Endothelial cell of umbilical vein (primary cell): ENCODE measurements at regions not wholly inside any gene's neighbourhood (a gene's known extent, or its start where the extent isn't known, plus 50 kb on each side); places are given as distances from the start of the nearest gene placed in this dataset.

Source experiments
- BruUV-seq: library from RNA; stranded (reverse); fragments of 400-500 nt; replicated peaks from 2 replicates; lab custom pipeline; 2021; lab: Mats Ljungman, UMichigan
- CTCF ChIA-PET: fragments of 300-600, 350-600 bp; sonication (Branson Sonifier 250); formaldehyde crosslinking; loops from one replicate; lab custom pipeline; 2021; ENCODE audit warnings: antibody characterized with exemption, inconsistent platforms; lab: Charles Lee
- POLR2A ChIA-PET: fragments of 300-600, 350-600 bp; sonication (Branson Sonifier 250); formaldehyde crosslinking; loops from one replicate; lab custom pipeline; 2021; ENCODE audit warnings: antibody characterized with exemption, inconsistent platforms; lab: Charles Lee
- DNase-seq: peaks from one replicate; pipeline ENCODE4 v3.0.0-alpha.2; 2011; ENCODE audit warnings: low read depth, low spot score
- FAIRE-seq: peaks from 2 replicates; lab custom pipeline; 2011; peaks lifted over from hg19 to GRCh38; lab: Jason Lieb, UNC
- H2AFZ ChIP-seq: 2 replicates; pipeline ENCODE4 v1.6.0; 2012; ENCODE audit warnings: low read depth, low read length, control low read depth, inconsistent platforms
- H3K27ac ChIP-seq: 2 replicates; pipeline ENCODE4 v1.5.1; 2011; ENCODE audit warnings: low read depth, mild to moderate bottlenecking, control low read depth, low read length, moderate library complexity; ENCODE audit not compliant: insufficient read depth
- H3K27me3 ChIP-seq, 2 experiments: 2 replicates each; pipeline versions ENCODE4 v1.6.0 to v1.6.1; 2011; ENCODE audit warnings: low read length in 2 of 2, mixed read lengths in 1 of 2; ENCODE audit not compliant: control insufficient read depth in 2 of 2, insufficient read depth in 2 of 2
- H3K36me3 ChIP-seq, 2 experiments: 2 replicates in 1 of 2; 3 replicates in 1 of 2; pipeline ENCODE4 v1.5.1; 2011; ENCODE audit warnings: low read length in 2 of 2, mild to moderate bottlenecking in 1 of 2, moderate library complexity in 1 of 2; ENCODE audit not compliant: control insufficient read depth in 2 of 2, insufficient read depth in 2 of 2; ENCODE audit errors: extremely low read depth in 1 of 2
- H3K4me1 ChIP-seq: 3 replicates; pipeline ENCODE4 v1.5.1; 2011; ENCODE audit warnings: mild to moderate bottlenecking, low read length; ENCODE audit not compliant: control insufficient read depth, insufficient read depth; ENCODE audit errors: extremely low read depth
- H3K4me2 ChIP-seq: 2 replicates; pipeline ENCODE4 v1.6.1; 2011; ENCODE audit warnings: low read length, control low read depth, mixed read lengths; ENCODE audit not compliant: insufficient read depth
- H3K4me3 ChIP-seq, 3 experiments: fragments of 200-600 bp in 1 of 3; sonication (generic), shearing (Covaris generic) in 1 of 3; replicated peaks in 1 of 3; 2 replicates each; pipeline ENCODE4 v1.5.1; 2011 to 2016; ENCODE audit warnings: control low read depth in 3 of 3, low read length in 3 of 3, mild to moderate bottlenecking in 2 of 3, inconsistent platforms in 1 of 3, low read depth in 1 of 3, moderate library complexity in 1 of 3; ENCODE audit not compliant: insufficient read depth in 1 of 3
- H3K79me2 ChIP-seq: 2 replicates; pipeline ENCODE4 v1.6.0; 2012; ENCODE audit warnings: low read length, inconsistent platforms; ENCODE audit not compliant: control insufficient read depth, insufficient read depth
- H3K9ac ChIP-seq: replicated peaks from 2 replicates; pipeline ENCODE3; 2011; ENCODE audit warnings: low read length, control low read depth; ENCODE audit not compliant: insufficient read depth; ENCODE audit errors: extremely low read depth
- H3K9me1 ChIP-seq: replicated peaks from 3 replicates; pipeline ENCODE4 v1.6.0; 2011; ENCODE audit warnings: mild to moderate bottlenecking, low read length; ENCODE audit not compliant: control insufficient read depth, insufficient read depth; ENCODE audit errors: extremely low read depth
- H3K9me3 ChIP-seq: replicated peaks from 2 replicates; pipeline ENCODE4 v1.5.1; 2012; ENCODE audit warnings: low read length, inconsistent platforms; ENCODE audit not compliant: control insufficient read depth, insufficient read depth
- H4K20me1 ChIP-seq: replicated peaks from 2 replicates; pipeline ENCODE3; 2011; ENCODE audit warnings: mild to moderate bottlenecking, low read length; ENCODE audit not compliant: control insufficient read depth, insufficient read depth; ENCODE audit errors: extremely low read depth
- EZH2 ChIP-seq: IDR thresholded peaks from 2 replicates; pipeline ENCODE4 v1.6.1; 2012; ENCODE audit warnings: borderline replicate concordance, low read depth, mild to moderate bottlenecking, moderate library complexity, low read length, inconsistent platforms; ENCODE audit not compliant: severe bottlenecking
- FOS ChIP-seq: IDR thresholded peaks from 2 replicates; pipeline ENCODE4 v1.6.1; 2011; ENCODE audit warnings: mild to moderate bottlenecking, low read length, moderate library complexity, borderline replicate concordance; ENCODE audit not compliant: insufficient read depth
- GATA2 ChIP-seq: IDR thresholded peaks from 2 replicates; pipeline ENCODE4 v1.7.0; 2011; ENCODE audit warnings: low read depth, mild to moderate bottlenecking, moderate library complexity, mixed read lengths, low read length; ENCODE audit not compliant: insufficient read length, insufficient read depth
- JUN ChIP-seq: IDR thresholded peaks from 2 replicates; pipeline ENCODE4 v1.6.1; 2011; ENCODE audit warnings: borderline replicate concordance, low read depth; ENCODE audit not compliant: insufficient read length, insufficient read depth
- MYC ChIP-seq: IDR thresholded peaks from one replicate; pipeline ENCODE4 v1.6.1; 2011; ENCODE audit warnings: mild to moderate bottlenecking, low read depth, low read length
- POLR2A ChIP-seq: IDR thresholded peaks from 2 replicates; pipeline ENCODE4 v1.6.1; 2012; ENCODE audit warnings: low read depth, mild to moderate bottlenecking, control low read depth, low read length
- POLR2AphosphoS5 ChIP-seq: IDR thresholded peaks from 2 replicates; pipeline ENCODE4 v1.6.1; 2012; ENCODE audit warnings: low read depth, mild to moderate bottlenecking, control low read depth, low read length, moderate library complexity; ENCODE audit not compliant: insufficient read depth
- dilution Hi-C: fragments of 300-500 bp; cut with MboI; formaldehyde crosslinking; loops from one replicate; pipeline ENCODE4 v1.15.0; 2019; ENCODE audit warnings: low sequenced_read_pairs; ENCODE audit not compliant: extremely low pct_ligation_motif_present
- intact Hi-C: fragments of 100-400 bp; cut with micrococcal nuclease; formaldehyde crosslinking; loops from one replicate; pipeline ENCODE4 v1.10.0; 2022
- TF ChIP-seq, protein P1 (sequence below), 2 donors: IDR thresholded peaks; 1 replicate in 1 of 2; 2 replicates in 1 of 2; pipeline ENCODE4 v1.5.1; 2011; ENCODE audit warnings: low read length in 2 of 2, mild to moderate bottlenecking in 2 of 2, moderate library complexity in 2 of 2, control low read depth in 1 of 2, inconsistent platforms in 1 of 2, low read depth in 1 of 2; ENCODE audit not compliant: insufficient read depth in 1 of 2; ENCODE audit errors: extremely low read depth in 1 of 2
- TF ChIP-seq, protein P2 (sequence below): IDR thresholded peaks from 2 replicates; pipeline ENCODE4 v1.6.1; 2011; ENCODE audit not compliant: insufficient read depth, insufficient read length

DNA sequence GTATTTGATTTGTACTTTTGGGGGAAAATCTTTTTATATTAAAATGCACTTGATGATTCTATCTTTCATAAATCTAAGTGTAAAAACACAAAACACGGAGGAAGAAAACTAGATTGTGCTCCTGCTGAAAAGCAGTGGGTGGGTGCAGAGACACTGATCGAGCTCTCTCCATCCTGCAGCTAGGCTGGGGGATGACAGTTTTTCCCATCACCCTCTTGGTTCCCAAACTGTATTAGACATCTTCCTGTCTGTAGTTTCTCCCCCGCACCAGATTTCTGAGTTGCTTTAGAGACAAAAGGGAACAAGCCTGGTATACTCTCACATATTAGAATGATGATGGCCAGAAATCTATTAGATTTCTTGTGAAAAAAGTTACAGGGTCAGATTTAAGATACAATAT is 99.6 kb downstream of the FAM114A2 start:
- BruUV-seq: no TSS peak
- intact Hi-C loops (no loop called here), dilution Hi-C loops (no loop called here)
- FAIRE-seq (no peak), DNase-seq (no peak)
- Histone ChIP-seq H3K4me2 (no peak overlapping the region), H3K9me3 (no peaks in the 10 kb centered on the region), H3K9ac (no peak overlapping the region), H3K79me2 (no peaks in the 10 kb centered on the region), H3K36me3 (no peaks in the 10 kb centered on the region), H3K9me1 (no peaks in the 10 kb centered on the region), H4K20me1 (no peaks in the 10 kb centered on the region), H3K27me3 (no peaks in the 10 kb centered on the region), H2AFZ (no peak overlapping the region), H3K4me3 (no peak overlapping the region), H3K4me1 (no peaks in the 10 kb centered on the region), H3K27ac (no peak overlapping the region)
- CTCF ChIA-PET: no interaction called here
- TF ChIP-seq FOS (no peak), POLR2AphosphoS5 (no peak), MYC (no peak), JUN (no peak), POLR2A (no peak), GATA2 (no peak), EZH2 (no peak)
- TF ChIP-seq, protein P1, sequence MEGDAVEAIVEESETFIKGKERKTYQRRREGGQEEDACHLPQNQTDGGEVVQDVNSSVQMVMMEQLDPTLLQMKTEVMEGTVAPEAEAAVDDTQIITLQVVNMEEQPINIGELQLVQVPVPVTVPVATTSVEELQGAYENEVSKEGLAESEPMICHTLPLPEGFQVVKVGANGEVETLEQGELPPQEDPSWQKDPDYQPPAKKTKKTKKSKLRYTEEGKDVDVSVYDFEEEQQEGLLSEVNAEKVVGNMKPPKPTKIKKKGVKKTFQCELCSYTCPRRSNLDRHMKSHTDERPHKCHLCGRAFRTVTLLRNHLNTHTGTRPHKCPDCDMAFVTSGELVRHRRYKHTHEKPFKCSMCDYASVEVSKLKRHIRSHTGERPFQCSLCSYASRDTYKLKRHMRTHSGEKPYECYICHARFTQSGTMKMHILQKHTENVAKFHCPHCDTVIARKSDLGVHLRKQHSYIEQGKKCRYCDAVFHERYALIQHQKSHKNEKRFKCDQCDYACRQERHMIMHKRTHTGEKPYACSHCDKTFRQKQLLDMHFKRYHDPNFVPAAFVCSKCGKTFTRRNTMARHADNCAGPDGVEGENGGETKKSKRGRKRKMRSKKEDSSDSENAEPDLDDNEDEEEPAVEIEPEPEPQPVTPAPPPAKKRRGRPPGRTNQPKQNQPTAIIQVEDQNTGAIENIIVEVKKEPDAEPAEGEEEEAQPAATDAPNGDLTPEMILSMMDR (IDR thresholded peaks at IDR 0.05; ENCODE audit: extremely low read depth in 1 of 2, insufficient read depth in 1 of 2, low read depth in 1 of 2, low read length in 2 of 2): no peak
- TF ChIP-seq, protein P2, sequence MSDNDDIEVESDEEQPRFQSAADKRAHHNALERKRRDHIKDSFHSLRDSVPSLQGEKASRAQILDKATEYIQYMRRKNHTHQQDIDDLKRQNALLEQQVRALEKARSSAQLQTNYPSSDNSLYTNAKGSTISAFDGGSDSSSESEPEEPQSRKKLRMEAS: no peak
- POLR2A ChIA-PET: no interaction called here
